HG03108 (cell line): ENCODE measurements at regions not wholly inside any gene's neighbourhood (a gene's known extent, or its start where the extent isn't known, plus 50 kb on each side); places are given as distances from the start of the nearest gene placed in this dataset.
"Not testable (repeated sequence)": the region's sequence is repeated elsewhere in the genome, so short reads cannot be mapped to it uniquely, and the experiment has no call there.

Experiments used
- ATAC-seq: cut with Tn5 transposase; IDR thresholded peaks from one replicate; pipeline ENCODE4 v1.9.1; 2021; ENCODE audit warnings: moderate library complexity; ENCODE audit not compliant: unreplicated experiment

GRCh38 chr13:87975035-87975434, 303.9 kb downstream of the SLITRK5 start:
- no peak for ATAC-seq

DNA sequence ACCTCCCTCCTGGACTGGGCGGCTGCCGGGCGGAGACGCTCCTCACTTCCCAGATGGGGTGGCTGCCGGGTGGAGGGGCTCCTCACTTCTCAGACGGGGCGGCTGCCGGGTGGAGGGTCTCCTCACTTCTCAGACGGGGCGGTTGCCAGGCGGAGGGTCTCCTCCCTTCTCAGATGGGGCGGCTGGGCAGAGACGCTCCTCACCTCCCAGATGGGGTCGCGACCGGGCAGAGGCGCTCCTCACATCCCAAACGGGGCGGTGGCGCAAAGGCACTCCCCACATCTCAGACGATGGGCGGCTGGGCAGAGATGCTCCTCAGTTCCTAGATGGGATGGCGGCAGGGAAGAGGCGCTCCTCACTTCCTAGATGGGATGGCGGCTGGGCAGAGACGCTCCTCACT, 305.5 kb downstream of the SLITRK5 start:
- ATAC-seq, result not testable (repeated sequence)

DNA sequence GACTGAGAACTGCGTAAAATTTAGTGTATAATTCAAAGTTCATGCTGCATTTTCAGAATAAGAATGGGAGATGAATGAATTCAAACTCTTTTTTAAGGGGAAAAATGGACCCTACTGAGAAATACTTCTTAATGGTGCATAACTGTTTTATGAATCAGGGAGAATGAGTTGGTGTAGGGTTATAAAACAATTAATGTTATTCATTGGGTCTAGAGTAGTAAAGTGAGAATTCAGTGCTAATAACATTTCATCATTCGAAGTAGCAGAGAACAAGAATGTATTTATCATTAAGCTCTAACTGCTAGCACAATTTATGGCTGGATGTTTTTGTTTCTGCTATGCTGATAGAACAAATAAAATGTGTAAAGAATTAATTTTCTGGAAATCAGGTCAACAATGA, 310.2 kb downstream of the SLITRK5 start:
- ATAC-seq, result no peak

- no peak for ATAC-seq
Observed at GRCh38 chr13:87982400-87982799, 311.2 kb downstream of the SLITRK5 start.

GRCh38 chr13:87986639-87987250, 315.6 kb downstream of the SLITRK5 start:
- ATAC-seq, result no peak

DNA sequence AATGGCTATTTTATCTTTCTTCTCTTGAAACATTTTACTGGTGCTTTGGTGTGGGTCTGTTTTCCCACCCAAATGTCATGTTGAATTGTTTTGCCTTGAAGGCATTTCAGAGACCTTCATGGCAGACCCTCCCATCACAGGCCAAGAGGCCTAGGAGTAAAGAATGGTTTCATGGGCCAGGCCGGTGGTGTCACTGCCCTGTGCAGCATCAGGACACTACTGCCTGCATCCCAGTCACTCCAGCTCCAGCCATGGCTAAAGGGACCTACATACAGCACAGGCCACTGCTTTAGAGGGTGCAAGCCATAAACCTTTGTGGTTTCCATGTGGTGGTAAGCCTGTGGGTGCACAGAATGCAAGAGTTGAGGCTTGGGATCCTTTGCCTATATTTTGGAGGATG, 326.9 kb downstream of the SLITRK5 start:
- ATAC-seq, result no peak

DNA sequence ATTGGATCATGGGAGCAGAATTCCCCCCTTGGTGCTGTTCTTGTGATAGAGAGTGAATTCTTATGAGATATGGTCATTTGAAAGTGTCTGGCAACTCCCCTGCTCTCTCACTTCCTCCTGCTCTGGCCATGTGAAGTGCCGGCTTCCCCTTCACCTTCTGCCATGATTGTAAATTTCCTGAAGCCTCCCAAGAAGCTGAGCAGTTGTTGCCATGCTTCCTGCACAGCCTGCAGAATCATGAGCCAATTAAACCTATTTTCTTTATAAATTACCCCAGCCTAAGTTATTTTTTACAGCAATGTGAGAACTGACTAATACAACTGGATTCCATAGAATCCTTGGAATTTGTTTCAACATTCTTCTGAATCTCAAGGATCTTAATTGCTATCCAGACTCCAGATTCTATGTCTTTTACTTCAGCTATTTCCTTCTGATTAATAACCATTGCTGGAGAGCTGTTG, 328.1 kb downstream of the SLITRK5 start:
- ATAC-seq, result no peak

DNA sequence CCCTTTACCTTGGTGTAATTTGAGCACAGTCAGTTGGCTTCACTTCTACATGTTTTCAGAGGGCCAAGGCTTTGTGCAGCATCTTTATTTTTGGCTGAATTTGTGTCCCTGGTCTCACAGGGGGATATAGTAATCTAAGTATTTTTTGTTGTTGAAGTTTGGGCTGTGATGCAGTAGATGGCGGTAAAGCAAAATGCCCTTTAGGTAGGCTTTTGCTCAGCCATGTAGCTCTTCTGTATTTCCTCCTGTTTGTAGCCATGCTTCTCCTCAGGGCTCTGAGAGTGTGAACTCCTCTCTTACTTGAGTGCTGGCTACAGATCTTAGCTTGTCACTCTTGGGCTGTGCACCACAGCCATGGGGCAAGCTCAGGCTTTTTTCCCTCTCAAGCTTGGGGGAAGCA, 328.6 kb downstream of the SLITRK5 start:
- ATAC-seq, result no peak

DNA sequence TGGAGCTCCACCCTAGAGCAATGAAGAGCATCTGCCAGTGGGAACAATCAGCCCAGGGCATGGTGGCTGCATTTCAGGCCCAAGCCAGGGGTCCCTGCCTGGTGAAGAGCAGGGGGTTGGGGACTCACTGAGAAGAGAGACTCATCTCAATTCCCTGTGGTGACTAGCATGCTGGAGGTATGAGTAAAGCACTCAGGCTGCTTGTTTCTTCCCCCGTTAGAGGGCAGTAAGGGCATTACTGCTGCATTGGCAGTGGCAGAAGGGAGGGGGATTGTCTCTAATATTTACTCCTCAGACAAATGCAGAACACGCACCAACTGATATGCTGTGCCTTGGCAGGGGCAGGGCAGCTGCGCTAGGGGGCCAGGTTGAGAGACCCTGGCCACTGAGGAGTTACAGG, 329.1 kb downstream of the SLITRK5 start:
- ATAC-seq, result no peak

GRCh38 chr13:88000787-88001186, 329.6 kb downstream of the SLITRK5 start:
- no peak for ATAC-seq

GRCh38 chr13:88005188-88005587, 334.0 kb downstream of the SLITRK5 start:
- no peak for ATAC-seq

DNA sequence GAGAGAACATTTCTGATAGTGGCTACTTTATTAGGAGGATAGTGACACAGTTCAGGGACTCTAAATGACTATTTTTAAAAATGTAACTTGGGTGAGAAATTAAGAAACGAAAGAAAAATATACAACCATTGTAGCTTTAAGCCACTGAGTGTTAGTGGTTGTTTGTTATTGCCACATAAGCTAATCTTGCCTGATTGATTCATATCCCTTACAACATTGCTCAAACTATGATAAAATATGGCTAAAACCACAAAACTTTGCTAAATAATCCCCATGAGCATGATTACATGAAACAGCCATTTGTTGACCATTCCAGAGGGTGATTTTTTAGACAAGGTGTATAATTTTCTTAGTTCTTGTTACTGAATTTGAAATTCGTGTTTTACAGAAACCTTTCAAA, 343.4 kb downstream of the SLITRK5 start:
- ATAC-seq, result no peak

DNA sequence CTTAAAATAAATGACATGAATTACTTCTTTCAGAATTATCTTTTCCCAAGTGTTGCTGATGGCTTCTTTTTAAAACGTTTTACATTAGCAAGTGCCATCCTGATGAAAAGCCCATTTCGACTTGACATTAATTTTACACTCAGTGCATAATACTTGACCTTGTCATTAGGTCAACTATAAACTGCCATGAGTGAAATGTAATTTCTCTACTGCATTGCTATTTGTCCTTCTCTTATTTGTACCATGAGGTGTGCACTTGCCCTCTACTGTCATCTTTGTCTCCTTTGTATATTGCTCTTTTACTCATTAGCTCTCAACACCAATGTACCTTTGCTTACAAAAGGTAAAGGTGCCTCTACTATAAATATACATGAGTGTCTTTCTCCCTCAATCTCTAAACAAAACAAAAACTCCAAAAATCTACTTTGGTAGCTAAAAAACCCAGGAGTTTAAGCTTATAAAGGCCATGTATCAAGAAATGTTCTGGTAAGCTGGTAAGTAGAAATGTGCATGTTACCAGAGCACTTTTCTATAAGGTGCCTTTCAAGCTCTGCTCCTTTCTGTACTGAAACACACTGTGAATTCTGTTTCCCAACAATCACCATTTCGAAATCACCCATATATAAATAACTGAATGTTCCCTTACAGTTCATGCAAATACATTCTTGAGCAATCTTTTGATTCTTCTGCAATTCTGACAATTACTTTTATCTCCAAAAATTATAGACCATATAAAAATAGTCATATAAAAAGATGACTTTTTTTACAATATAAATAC, 351.4 kb downstream of the SLITRK5 start:
- ATAC-seq, result no peak

DNA sequence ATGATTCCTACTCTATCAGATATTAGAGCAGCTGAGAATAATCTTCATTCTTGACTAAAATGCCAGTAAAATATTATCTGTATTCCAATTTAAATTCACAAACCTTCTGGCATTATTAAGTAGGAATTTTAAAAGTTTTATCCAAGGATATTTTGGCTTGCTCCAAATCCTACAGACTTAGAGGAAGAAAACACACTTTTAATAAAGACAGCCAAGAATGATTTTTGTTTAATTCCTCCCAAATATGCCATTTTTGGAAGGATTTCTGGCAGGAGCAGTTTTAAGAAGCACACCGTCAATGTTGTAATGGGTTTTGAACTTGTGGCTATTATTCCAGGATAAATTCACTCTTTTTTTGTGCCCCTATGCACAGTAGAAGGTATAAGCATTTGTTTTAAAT, 355.1 kb downstream of the SLITRK5 start:
- no peak for ATAC-seq

DNA sequence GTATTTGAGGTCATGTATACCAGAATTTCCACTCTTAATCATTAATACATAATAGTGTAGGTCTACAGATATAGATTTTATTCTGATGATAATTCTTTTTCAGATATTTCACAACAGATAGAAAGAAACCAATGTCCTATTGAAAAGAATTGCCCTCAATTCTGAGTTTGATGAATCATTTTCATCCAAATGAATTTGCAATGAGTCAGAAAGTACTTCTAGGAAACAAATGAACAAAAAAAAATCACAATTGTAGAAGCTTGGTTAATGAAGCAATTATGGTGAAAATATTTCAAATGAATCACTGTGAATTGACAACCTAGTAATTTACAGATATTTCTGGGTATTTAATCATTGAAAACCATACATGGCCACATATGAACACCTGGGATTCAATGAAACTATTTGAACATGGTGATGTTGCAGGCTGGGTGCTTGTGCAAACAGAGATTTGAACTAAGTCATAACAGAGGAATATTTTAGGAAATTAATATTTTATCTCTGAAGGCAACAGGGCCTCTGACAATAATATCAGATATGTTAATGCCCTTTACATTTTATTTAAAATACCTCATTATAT, 360.9 kb downstream of the SLITRK5 start:
- no peak for ATAC-seq

DNA sequence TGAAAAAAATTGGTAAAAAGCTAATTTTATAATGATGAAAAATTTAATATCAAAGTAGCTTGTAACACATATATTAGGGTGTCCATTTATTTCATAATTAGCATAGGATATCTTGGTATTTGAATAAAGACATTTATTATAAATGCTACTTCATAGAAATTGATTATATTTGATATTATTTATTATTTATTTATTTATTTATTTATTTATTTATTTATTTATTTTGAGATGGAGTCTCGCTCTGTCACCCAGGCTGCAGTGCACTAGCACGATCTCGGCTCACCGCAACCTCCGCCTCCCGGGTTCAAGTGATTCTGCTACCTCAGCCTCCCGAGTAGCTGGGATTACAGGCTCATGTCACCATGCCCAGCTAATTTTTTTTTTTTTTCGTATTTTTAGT, 365.0 kb downstream of the SLITRK5 start:
- not testable (repeated sequence) for ATAC-seq

DNA sequence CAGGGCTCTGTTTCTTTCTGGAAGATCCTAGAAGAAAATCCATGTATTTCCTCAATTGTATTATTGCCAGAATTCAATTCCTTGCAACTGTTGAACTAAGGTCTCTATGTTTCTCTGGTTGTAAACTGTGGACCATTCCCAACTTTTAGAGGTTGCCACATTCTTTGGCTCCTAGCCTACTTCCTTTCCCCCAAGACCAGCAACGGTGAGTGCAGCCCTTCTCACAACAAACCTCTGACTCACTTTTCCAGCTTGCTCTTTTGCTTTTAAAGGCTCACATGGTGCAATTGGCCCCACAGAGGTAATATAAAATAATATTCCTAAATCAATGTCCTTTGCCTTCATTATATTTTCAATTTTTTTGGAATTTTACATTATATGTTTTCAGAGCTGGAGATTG, 371.3 kb downstream of the SLITRK5 start:
- ATAC-seq, result no peak

DNA sequence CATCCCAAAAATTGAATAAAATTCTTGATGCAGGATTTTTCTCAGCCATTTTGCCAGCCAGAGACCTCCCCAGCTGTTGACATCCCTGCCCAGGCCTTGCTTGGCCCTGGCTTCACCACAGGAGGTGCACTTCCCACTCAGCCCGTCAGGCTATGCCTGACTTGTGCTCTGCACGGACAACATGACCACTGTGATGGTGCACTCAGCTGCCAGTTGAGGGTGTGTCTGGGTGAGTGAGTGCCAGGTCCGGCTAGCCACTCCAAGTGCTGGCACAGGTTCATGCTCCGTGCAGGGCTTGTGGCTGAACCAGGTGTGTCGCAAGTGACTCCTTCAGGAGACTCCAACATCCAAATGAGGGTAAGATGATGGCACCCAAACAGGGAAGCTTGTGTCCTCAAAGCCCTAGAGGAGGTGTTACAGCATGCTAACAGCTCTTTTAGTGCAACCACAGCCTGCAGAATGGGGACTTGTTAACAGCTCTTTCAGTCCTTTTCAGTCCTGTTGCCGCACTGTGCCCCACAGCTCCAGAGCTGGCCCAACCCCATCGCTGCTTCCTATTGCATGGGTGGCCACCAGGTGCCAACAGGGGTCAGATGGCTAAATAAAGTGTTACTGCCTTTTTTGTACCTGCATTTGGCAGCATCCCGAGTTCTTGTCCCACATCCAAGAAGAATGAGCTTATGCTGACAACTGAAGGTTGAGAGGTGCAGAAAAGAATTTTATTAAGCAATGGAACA, 380.7 kb downstream of the SLITRK5 start:
- ATAC-seq, result no peak

DNA sequence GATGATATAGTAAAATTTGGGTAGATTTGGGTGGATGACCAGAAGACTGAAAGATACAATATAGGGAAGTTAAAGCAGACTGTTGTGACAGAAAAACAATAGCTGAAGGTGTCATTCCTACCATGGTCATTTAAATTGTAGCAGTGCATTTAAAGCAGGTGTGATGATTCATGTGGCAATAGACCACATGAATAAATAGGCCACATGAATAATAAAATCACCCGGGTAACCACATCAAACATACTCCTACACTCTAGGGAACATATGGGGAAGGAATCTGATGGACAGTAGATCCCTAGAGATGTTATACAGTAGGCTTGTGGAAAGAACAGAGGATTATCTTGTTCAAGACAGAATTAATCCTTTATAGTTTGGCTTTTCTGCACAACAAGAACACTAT, 392.6 kb downstream of the SLITRK5 start:
- ATAC-seq, result no peak

- no peak for ATAC-seq
Observed at GRCh38 chr13:88066847-88067246, 395.7 kb downstream of the SLITRK5 start.

DNA sequence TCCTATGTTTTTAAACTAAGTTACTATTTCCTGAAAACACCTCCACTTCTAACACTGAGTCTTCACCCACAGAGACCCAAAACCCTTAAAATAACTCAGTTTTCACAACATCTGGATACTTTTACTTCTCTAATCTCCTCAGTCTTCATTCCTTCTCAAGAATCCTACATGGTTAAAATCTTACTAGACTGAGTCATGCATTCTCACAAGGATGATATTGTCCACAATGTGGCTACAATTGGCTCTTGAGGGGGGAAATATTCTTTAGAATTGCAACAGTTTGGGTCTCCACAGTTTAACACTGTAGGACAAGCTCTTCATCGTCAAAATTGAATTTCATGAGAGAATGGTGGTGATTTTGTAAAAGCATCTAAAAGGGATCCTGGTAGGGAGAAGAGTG, 397.1 kb downstream of the SLITRK5 start:
- ATAC-seq, result no peak

DNA sequence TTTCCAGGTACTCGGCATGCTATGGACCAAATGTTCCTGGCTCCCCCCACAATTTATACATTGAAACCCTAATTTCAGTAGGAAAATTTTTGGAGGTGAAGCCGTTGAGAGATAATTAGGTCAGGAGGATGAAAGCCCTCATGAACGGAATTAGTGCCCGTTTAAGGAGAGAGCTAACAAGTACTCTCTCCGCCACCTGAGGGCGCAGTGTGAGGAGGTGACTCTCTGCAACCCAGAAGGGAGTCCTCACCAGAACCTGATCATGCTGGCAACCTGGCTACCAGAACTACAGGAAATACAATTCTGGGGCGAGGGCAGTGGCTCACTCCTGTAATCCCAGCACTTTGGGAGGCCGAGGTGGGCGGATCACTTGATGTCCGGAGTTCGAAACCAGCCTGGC, 397.8 kb downstream of the SLITRK5 start:
- no peak for ATAC-seq
